ENCODE measurements at regions not wholly inside any gene's neighbourhood (a gene's known extent, or its start where the extent isn't known, plus 50 kb on each side); places are given as distances from the start of the nearest gene placed in this dataset.
"Not testable (repeated sequence)": the region's sequence is repeated elsewhere in the genome, so short reads cannot be mapped to it uniquely, and the experiment has no call there.

DNA sequence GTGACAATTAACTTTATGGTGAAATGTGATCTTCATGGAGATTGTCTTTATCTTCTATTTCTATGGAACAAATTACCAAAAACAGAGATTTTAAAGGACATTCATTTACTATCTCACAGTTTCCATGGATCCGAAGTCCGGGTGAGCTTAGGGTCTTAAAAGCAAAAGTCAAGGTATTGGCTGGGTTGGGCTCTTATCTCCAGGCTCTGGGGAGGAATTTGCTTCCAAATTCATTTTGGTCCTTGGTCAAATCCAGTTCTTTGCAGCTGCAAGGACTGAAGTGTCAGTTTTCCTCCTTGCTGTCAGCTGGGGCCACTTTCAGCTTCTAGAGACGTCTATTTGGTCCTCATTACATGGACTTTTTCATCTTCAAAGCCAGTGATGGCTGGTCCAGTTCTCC, 395.8 kb upstream of the MAF start:
- DNase-seq, result no peak

- no peak for DNase-seq
Measured at GRCh38 chr16:79995315-79995714, 394.8 kb upstream of the MAF start.

DNA sequence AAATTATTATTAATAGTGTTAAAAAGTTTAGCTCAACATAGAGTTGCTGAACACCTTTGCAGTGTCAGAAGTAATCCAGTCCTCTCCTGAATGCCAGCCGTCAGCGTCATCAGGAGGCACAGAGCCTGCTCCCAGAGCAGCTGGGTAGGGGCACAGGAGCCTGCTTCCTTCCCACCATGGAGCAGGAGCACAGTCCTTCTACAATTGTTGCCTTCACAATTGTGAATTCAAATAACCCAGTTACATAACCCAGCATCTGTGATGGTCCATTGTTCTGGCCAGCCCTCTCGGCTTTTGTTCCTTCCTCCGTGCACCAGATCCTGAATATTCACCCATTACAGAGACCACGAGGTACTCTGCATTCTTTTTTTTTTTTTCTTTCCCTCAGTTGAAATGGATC, 393.9 kb upstream of the MAF start:
- no peak for DNase-seq

GRCh38 chr16:79993629-79994209, 393.2 kb upstream of the MAF start:
- no peak for DNase-seq

DNA sequence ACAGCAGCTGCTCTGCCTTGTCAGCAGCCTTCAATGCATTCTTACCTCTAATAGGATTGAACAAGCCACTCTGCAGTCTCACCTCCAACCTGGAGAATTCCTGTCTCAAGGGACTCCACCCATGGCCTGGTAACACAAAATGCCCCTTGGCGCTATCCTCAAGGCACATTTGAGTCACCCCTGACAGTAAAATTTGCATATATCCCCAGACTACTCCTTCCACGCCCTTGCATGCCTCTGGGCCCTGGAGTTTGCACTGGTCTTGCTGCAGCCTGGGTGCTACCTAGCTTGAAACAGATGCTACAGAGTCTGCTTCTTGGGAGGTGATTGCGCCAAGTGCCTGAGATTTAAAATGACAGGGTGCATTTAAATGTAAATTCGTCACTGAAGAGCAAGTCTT, 391.4 kb upstream of the MAF start:
- DNase-seq, result no peak

- DNase-seq, result no peak
Measured at GRCh38 chr16:79988721-79989220, 388.2 kb upstream of the MAF start.

DNA sequence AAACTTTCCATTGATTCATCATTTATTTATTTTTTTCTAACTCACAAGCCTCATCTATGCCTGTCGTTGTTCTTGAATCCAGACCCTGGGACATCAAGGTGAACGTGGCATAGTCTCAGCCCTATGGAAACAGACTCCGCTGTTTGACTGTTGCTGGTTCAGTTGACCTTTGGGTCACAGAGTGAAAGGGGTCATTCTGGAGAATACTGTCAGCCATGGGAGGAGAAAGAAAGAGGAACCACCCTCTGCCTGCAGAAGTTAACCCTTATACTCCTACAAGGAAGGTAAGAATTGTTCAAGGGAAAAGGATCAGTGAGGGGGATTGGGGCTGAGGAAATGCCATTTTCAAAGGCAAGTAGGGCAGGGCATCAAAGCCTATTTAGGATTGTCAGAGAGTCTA, 387.6 kb upstream of the MAF start:
- DNase-seq, result no peak

DNA sequence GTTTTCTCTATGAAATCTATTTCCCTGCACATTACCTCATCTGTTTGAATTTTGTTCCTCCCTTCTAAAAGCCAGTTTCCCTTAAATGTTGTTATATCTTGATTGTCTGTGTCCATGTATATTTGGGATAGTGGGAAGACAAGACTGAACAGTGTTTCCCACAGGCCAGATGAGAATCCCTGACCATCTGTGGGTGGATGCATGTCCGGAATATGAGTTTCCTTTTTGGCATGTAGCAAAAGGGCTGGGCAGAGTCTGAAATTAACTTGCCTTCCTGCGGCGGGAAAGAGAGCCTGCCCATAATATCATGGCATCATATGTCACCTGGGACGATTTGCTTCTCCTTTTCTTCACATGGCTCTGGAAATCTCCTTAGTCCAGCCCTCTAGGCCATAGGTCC, 385.8 kb upstream of the MAF start:
- no peak for DNase-seq

- DNase-seq, result no peak
Measured at GRCh38 chr16:79985606-79986005, 385.1 kb upstream of the MAF start.

DNA sequence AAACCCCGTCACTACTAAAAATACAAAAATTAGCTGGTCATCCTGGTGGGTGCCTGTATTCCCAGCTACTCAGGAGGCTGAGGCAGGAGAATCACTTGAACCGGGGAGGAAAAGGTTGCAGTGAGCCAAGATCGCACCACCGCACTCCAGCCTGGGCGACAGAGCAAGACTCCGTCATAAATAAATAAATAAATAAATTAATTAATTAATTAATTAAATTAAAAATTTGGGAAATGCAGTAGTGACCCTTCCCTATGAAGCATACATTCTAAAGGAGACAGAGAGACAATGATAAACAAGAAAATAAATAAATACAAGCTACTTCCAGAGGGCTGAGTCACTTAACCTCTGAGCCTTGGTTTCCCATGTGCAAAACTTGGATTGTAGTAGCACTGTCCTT, 383.6 kb upstream of the MAF start:
- not testable (repeated sequence) for DNase-seq

- DNase-seq, result no peak
Measured at GRCh38 chr16:79982862-79983261, 382.3 kb upstream of the MAF start.

- DNase-seq, result no peak
Measured at GRCh38 chr16:79982361-79982760, 381.8 kb upstream of the MAF start.

DNA sequence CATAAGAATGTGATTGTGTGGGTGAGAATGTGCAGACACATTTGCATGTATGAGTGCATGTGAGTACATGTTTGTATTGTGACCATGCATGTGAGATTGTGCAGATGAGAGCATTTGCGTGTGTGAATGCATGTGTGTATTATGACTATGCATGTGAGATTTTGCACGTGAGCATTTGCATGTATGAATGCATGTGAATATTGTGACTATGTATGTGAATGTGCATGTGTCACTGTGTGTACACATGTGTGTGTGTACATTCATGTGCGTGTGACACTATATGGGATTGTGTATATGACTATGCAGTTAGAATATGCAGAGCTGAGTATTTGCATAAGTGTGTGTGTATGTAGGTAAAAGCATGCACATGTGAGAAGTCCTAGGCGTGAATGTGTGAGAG, 381.3 kb upstream of the MAF start:
- DNase-seq, result no peak

DNA sequence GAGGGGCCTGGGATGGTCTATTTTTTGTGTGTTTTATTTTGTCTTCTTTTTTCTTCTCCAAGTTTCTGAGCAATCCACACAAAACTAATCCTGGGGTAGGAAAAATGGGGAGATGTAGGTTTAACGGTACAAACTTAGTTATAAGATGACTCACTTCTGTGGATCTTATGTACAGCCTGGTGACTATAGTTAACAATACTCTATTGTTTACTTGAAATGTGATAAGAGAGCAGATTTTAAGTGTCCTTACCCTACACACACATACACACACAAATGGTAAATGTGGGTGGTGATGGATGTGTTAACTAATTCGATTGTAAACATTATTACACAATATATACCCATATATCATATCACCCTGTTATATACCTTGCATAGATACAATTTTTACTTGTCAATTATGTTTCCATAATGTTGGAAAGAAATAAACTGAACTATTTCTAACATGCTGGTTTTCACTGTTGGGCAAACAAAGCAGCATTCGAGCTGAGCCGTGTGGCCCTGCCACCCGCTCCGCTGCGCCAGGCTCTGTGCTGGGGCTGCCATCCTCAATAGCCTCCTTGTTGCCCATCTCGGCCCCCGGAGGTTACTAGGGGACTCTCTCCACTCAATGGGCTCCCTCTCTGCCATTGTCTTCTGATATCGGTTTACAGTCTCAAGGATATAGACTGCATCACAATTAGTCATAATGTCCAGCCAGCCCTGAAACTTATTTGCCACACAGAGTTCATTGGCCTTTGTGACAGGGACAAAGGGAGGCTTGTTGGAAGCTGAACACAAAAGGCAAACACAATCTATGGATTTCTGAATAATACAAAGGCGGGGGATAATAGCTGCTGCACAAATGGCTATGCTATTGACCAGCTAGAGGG, 380.3 kb upstream of the MAF start:
- no peak for DNase-seq

DNA sequence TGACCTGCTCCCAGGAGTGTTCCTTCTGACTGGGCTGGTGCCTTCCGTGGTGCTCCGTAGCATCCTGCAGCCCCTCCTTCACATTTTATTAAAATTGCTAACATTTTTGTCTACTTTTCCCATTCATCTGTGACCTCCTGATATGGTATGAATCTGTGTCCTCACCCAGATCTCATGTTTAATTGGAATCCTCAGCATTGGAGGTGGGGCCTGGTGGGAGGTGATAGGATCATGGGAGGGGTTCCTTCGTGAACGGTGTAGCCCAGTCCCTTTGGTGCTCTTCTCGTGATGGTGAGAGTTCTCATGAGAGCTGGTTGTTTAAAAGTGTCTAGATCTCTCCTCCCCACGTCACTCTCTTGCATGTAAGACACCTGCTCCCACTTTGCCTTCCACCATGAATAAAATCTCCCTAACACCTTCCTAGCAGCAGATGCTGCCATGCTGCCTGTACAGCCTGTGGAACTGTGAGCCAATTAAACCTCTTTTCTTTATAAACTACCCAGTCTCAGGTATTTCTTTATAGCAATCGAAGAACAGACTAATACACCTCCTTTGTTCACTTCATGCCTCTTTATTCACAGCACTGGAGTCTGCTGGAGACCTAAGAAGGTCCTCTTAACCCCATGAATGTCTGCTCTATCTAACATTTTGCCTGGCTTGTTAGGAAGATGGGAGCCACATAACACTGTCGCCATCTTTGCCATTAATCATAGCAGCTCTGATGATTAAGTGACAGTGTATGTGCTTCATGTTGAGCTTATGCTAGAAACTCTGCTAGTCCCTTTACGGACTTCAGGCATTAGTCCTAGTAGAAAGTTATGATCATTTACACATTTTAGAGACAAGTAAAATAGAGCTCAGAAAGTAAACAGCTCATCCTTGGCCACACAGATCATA, 377.7 kb upstream of the MAF start:
- DNase-seq, result no peak

- DNase-seq, result no peak
Measured at GRCh38 chr16:79973320-79973719, 372.8 kb upstream of the MAF start.

- no peak for DNase-seq
Measured at GRCh38 chr16:79972053-79972704, 371.6 kb upstream of the MAF start.

DNA sequence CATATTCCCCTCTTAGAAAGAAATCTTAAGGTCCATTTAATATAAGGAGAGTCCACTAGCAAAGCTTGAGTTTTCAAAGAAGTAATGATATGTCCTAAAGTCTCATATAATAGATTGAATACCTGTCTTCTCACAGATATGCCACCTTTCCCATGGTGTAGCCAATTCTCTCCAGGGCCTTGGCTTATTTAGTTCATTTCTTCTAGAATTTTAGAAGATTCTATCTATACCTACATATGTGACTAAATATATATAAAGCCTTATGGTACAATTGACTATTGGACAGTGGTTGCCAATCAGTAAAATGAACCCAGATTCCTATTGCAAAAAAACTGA, 370.7 kb upstream of the MAF start:
- DNase-seq, result no peak

GRCh38 chr16:79970551-79971236, 370.2 kb upstream of the MAF start:
- no peak for DNase-seq

DNA sequence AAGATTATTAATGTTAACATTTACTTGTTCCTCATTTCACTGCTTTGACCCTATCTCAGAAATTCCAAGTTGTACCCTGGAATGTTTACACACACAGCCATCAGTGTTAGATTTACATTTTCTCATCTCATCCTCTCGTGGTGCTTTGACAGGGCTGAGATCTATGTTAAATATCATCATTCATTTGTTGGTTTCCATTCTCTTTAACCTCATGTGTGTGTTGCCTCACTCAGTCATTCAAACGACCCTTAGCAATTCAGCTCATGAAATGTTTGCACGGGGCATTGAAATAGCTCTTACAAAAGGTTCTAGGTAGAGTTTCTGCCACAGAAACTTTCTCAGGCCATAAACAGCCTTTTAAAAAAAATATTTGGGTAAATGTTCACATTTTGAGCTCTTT, 369.6 kb upstream of the MAF start:
- no peak for DNase-seq

DNA sequence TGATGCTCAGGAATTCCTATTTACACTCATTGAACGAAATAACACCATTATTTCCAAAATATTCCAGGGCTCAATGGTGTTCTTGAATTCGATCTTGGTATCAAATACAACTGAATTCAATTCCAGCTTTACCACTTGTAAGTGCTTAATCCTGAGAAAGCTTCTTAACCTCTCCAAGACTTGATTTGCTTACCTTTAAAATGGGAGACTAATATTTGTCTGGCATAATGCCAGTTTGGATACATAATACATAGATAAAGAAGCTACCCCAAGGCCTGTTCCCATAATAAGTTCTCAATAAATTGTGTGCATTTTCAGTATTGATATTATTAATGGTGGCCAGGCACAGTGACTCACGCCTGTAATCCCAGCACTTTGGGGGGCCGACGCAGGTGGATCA, 368.9 kb upstream of the MAF start:
- no peak for DNase-seq

- DNase-seq, result no peak
Measured at GRCh38 chr16:79966226-79966625, 365.7 kb upstream of the MAF start.

GRCh38 chr16:79965718-79966117, 365.2 kb upstream of the MAF start:
- DNase-seq, result no peak

Data from stimulated activated CD4-positive, alpha-beta T cell treated with anti-CD3 and anti-CD28 coated beads, Interleukin-2, amount 100 ng/mL, for 48 hours (primary cell).